ENCODE measurements at regions not wholly inside any gene's neighbourhood (a gene's known extent, or its start where the extent isn't known, plus 50 kb on each side); places are given as distances from the start of the nearest gene placed in this dataset.

GRCh38 chr13:112639521-112639920 lies 50.3 kb upstream of the ATP11A start:
- POLR2A ChIA-PET, result no interaction called here
- H3K36me3 ChIP-seq (ENCODE audit: control insufficient read depth, insufficient read depth, low read length), result no peaks in the 10 kb centered on the region
- H3K27me3 ChIP-seq (ENCODE audit: control insufficient read depth, insufficient read depth, low read length), result peaks cover 9% of the 10 kb centered on the region
- no peak for DNase-seq (ENCODE audit: low read depth)
- H3K4me3 ChIP-seq (ENCODE audit: low read depth, low read length), result no peak overlapping the region
- CTCF ChIA-PET, result interaction anchor here (0.8 to 4.2 kb wide), 11 partner anchors 9 to 1166 kb away, joined by 3 to 53 read pairs (median 5); no protein-coding TSS in a partner anchor
- TF ChIP-seq CTCF (IDR thresholded peaks at IDR 0.05; ENCODE audit: insufficient read depth, low read depth, low read length), result no peak

- CTCF ChIA-PET, result interaction anchor here (0.5 to 4.2 kb wide), 5 partner anchors 9 to 239 kb away, joined by 3 to 53 read pairs (median 4); no protein-coding TSS in a partner anchor
- DNase-seq (ENCODE audit: low read depth), result no peak
- peaks cover 9% of the 10 kb centered on the region for H3K27me3 ChIP-seq (ENCODE audit: control insufficient read depth, insufficient read depth, low read length)
- no peak overlapping the region for H3K4me3 ChIP-seq (ENCODE audit: low read depth, low read length)
- no peak for TF ChIP-seq CTCF (IDR thresholded peaks at IDR 0.05; ENCODE audit: insufficient read depth, low read depth, low read length)
- POLR2A ChIA-PET, result no interaction called here
- H3K36me3 ChIP-seq (ENCODE audit: control insufficient read depth, insufficient read depth, low read length), result no peaks in the 10 kb centered on the region
Observed at GRCh38 chr13:112638919-112639318, 50.9 kb upstream of the ATP11A start.

GRCh38 chr13:112638157-112638750 lies 50.3 kb upstream of the TUBGCP3 start:
- TF ChIP-seq CTCF (IDR thresholded peaks at IDR 0.05; ENCODE audit: insufficient read depth, low read depth, low read length), result no peak
- Histone ChIP-seq H3K36me3 (ENCODE audit: control insufficient read depth, insufficient read depth, low read length) (no peaks in the 10 kb centered on the region), H3K27me3 (ENCODE audit: control insufficient read depth, insufficient read depth, low read length) (peaks cover 11% of the 10 kb centered on the region), H3K4me3 (ENCODE audit: low read depth, low read length) (no peak overlapping the region)
- CTCF ChIA-PET, result interaction anchor here (0.5 to 4.2 kb wide), 3 partner anchors 9 to 237 kb away, joined by 3 to 53 read pairs (median 23); no protein-coding TSS in a partner anchor
- DNase-seq (ENCODE audit: low read depth), result no peak
- POLR2A ChIA-PET, result no interaction called here
